GM18505 (cell line): ENCODE measurements at regions not wholly inside any gene's neighbourhood (a gene's known extent, or its start where the extent isn't known, plus 50 kb on each side); places are given as distances from the start of the nearest gene placed in this dataset.

Experiments used
- ATAC-seq: cut with Tn5 transposase; IDR thresholded peaks from one replicate; pipeline ENCODE4 v1.9.1; 2021; ENCODE audit not compliant: unreplicated experiment
- POLR2A ChIP-seq: IDR thresholded peaks from 4 replicates; pipeline ENCODE4 v1.6.1; 2011; ENCODE audit warnings: borderline replicate concordance; ENCODE audit not compliant: insufficient read depth, insufficient read length; ENCODE audit errors: extremely low read depth

- no peak for TF ChIP-seq POLR2A
- no peak for ATAC-seq
Observed at GRCh38 chr5:123835421-123835820, 323.4 kb downstream of the CSNK1G3 start.

GRCh38 chr5:123830575-123830974 is 318.6 kb downstream of the CSNK1G3 start:
- no peak for ATAC-seq
- no peak for TF ChIP-seq POLR2A

- TF ChIP-seq POLR2A, result no peak
- no peak for ATAC-seq
Observed at GRCh38 chr5:123827811-123828210, 315.8 kb downstream of the CSNK1G3 start.

- no peak for TF ChIP-seq POLR2A
- ATAC-seq, result no peak
Observed at GRCh38 chr5:123819833-123820232, 307.9 kb downstream of the CSNK1G3 start.

GRCh38 chr5:123819386-123819785 is 307.4 kb downstream of the CSNK1G3 start:
- no peak for TF ChIP-seq POLR2A
- no peak for ATAC-seq

- ATAC-seq, result no peak
- no peak for TF ChIP-seq POLR2A
Observed at GRCh38 chr5:123817267-123817666, 305.3 kb downstream of the CSNK1G3 start.

GRCh38 chr5:123814801-123815470 is 303.0 kb downstream of the CSNK1G3 start:
- ATAC-seq, result no peak
- TF ChIP-seq POLR2A, result no peak

- ATAC-seq, result peak; percentile 69
- TF ChIP-seq POLR2A, result no peak
Observed at GRCh38 chr5:123813937-123814624, 302.1 kb downstream of the CSNK1G3 start.

GRCh38 chr5:123813264-123813663 is 301.3 kb downstream of the CSNK1G3 start:
- ATAC-seq, result no peak

GRCh38 chr5:123811831-123812230 is 299.9 kb downstream of the CSNK1G3 start:
- ATAC-seq, result no peak
- no peak for TF ChIP-seq POLR2A

More at GRCh38 chr5:123813264-123813663, 301.3 kb downstream of the CSNK1G3 start:
- no peak for TF ChIP-seq POLR2A

- no peak for ATAC-seq
- no peak for TF ChIP-seq POLR2A
Observed at GRCh38 chr5:123810746-123811340, 298.9 kb downstream of the CSNK1G3 start.

- no peak for TF ChIP-seq POLR2A
- ATAC-seq, result no peak
Observed at GRCh38 chr5:123810253-123810652, 298.3 kb downstream of the CSNK1G3 start.

- ATAC-seq, result no peak
- no peak for TF ChIP-seq POLR2A
Observed at GRCh38 chr5:123809594-123810221, 297.7 kb downstream of the CSNK1G3 start.
